Ovary (tissue), 3 donors: ENCODE measurements at regions not wholly inside any gene's neighbourhood (a gene's known extent, or its start where the extent isn't known, plus 50 kb on each side); places are given as distances from the start of the nearest gene placed in this dataset.

Experiments used
- POLR2A ChIP-seq: fragments of 450-650 bp; IDR thresholded peaks from one replicate; pipeline ENCODE4 v1.6.1; 2017; ENCODE audit warnings: antibody characterized with exemption, mild to moderate bottlenecking, moderate library complexity
- TF ChIP-seq, protein P1 (sequence below), 3 donors: fragments of 450-650 bp in 2 of 3; fragments of 200-600 bp in 1 of 3; IDR thresholded peaks; one replicate each; pipeline versions ENCODE4 v1.5.1 to v1.8.0; 2016 to 2022; ENCODE audit warnings: antibody characterized with exemption in 3 of 3, mild to moderate bottlenecking in 1 of 3
- donor health status: DM: no; HTN: no; CAD: no.

DNA sequence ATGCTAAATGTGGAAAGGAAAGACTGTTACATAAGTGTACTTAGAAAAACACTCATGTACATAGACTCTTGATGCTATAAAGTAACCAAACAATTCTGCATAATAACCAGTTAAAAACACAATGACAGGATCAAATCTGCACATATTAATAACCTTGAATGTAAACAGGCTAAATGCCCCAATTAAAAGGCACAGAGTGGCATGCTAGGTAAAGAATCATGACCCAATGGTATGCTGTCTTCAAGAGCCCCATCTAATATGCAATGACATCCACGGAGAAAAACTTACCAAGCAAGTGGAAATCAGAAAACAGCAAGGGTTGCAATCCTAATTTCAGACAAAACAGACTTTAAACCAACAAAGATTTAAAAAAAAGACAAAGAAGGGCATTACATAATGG lies 644.8 kb upstream of the PKN2 start:
- TF ChIP-seq, protein P1, sequence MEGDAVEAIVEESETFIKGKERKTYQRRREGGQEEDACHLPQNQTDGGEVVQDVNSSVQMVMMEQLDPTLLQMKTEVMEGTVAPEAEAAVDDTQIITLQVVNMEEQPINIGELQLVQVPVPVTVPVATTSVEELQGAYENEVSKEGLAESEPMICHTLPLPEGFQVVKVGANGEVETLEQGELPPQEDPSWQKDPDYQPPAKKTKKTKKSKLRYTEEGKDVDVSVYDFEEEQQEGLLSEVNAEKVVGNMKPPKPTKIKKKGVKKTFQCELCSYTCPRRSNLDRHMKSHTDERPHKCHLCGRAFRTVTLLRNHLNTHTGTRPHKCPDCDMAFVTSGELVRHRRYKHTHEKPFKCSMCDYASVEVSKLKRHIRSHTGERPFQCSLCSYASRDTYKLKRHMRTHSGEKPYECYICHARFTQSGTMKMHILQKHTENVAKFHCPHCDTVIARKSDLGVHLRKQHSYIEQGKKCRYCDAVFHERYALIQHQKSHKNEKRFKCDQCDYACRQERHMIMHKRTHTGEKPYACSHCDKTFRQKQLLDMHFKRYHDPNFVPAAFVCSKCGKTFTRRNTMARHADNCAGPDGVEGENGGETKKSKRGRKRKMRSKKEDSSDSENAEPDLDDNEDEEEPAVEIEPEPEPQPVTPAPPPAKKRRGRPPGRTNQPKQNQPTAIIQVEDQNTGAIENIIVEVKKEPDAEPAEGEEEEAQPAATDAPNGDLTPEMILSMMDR (IDR thresholded peaks at IDR 0.05): no peak
- no peak for TF ChIP-seq POLR2A
